Hepatocyte (in vitro differentiated cells): ENCODE measurements at regions not wholly inside any gene's neighbourhood (a gene's known extent, or its start where the extent isn't known, plus 50 kb on each side); places are given as distances from the start of the nearest gene placed in this dataset.

Source experiments
- DNase-seq: peaks from one replicate; pipeline ENCODE4 v3.0.0-alpha.2; 2016; ENCODE audit warnings: low spot score
- H2AFZ ChIP-seq: fragments of 200-600 bp; sonication (generic); 2 replicates; pipeline ENCODE4 v1.6.0; 2016; ENCODE audit warnings: antibody characterized with exemption, mild to moderate bottlenecking
- H3K27ac ChIP-seq: fragments of 200-600 bp; sonication (generic); 2 replicates; pipeline ENCODE4 v1.5.1; 2016; ENCODE audit warnings: mild to moderate bottlenecking
- H3K27me3 ChIP-seq: fragments of 200-600 bp; sonication (generic); 2 replicates; pipeline ENCODE4 v1.6.1; 2016
- H3K36me3 ChIP-seq: fragments of 200-600 bp; sonication (generic); replicated peaks from 2 replicates; pipeline ENCODE4 v1.5.1; 2016; ENCODE audit warnings: low read depth; ENCODE audit not compliant: insufficient read depth
- H3K4me1 ChIP-seq: fragments of 200-600 bp; sonication (generic); 2 replicates; pipeline ENCODE4 v1.5.1; 2016; ENCODE audit warnings: mild to moderate bottlenecking, moderate library complexity; ENCODE audit not compliant: insufficient read depth
- H3K4me2 ChIP-seq: fragments of 200-600 bp; sonication (generic); 2 replicates; pipeline ENCODE4 v1.6.0; 2016
- H3K4me3 ChIP-seq: fragments of 200-600 bp; sonication (generic); 2 replicates; pipeline ENCODE4 v1.5.1; 2016; ENCODE audit warnings: mild to moderate bottlenecking
- H3K79me2 ChIP-seq: fragments of 200-600 bp; sonication (generic); 2 replicates; pipeline ENCODE4 v1.6.0; 2017; ENCODE audit warnings: mild to moderate bottlenecking
- H3K9me2 ChIP-seq: fragments of 200-600 bp; sonication (generic); replicated peaks from 2 replicates; pipeline ENCODE4 v1.6.0; 2017; ENCODE audit warnings: mild to moderate bottlenecking; ENCODE audit not compliant: insufficient read depth
- H3K9me3 ChIP-seq: fragments of 200-600 bp; sonication (generic); 2 replicates; pipeline ENCODE4 v1.5.1; 2016; ENCODE audit warnings: low read depth, mild to moderate bottlenecking
- H4K20me1 ChIP-seq: fragments of 200-600 bp; sonication (generic); 2 replicates; pipeline ENCODE4 v1.6.0; 2016; ENCODE audit warnings: mild to moderate bottlenecking; ENCODE audit not compliant: insufficient read depth, poor library complexity, severe bottlenecking
- EZH2 ChIP-seq: fragments of 200-600 bp; sonication (generic); IDR thresholded peaks from 2 replicates; pipeline ENCODE4 v1.6.1; 2016; ENCODE audit warnings: antibody characterized with exemption, mild to moderate bottlenecking, borderline replicate concordance
- EZH2phosphoT487 ChIP-seq: fragments of 200-600 bp; sonication (generic); IDR thresholded peaks from one replicate; pipeline ENCODE4 v1.6.1; 2018; ENCODE audit warnings: antibody characterized with exemption, mild to moderate bottlenecking, low read depth, moderate library complexity; ENCODE audit not compliant: unreplicated experiment, severe bottlenecking
- WGBS: methylation state at CpG from one replicate; pipeline ENCODE4 v1.1.6; 2016; ENCODE audit warnings: low lambda C conversion rate; ENCODE audit errors: missing lambda C conversion rate; 5-methylcytosine and 5-hydroxymethylcytosine counted together
- TF ChIP-seq, protein P1 (sequence below): fragments of 200-600 bp; sonication (generic); IDR thresholded peaks from 2 replicates; pipeline ENCODE4 v1.5.1; 2016; ENCODE audit warnings: antibody characterized with exemption, mild to moderate bottlenecking; ENCODE audit not compliant: poor library complexity

- Histone ChIP-seq H3K4me3 (no peak overlapping the region), H3K9me3 (no peaks in the 10 kb centered on the region), H3K9me2 (no peaks in the 10 kb centered on the region), H3K4me2 (no peak overlapping the region), H4K20me1 (no peaks in the 10 kb centered on the region), H3K27me3 (no peaks in the 10 kb centered on the region), H2AFZ (no peak overlapping the region), H3K79me2 (no peaks in the 10 kb centered on the region), H3K36me3 (no peaks in the 10 kb centered on the region), H3K4me1 (no peaks in the 10 kb centered on the region), H3K27ac (no peak overlapping the region)
- 53% methylated on average over 5 of the region's 5 CpGs for WGBS
- no peak for TF ChIP-seq EZH2phosphoT487
- TF ChIP-seq, protein P1, sequence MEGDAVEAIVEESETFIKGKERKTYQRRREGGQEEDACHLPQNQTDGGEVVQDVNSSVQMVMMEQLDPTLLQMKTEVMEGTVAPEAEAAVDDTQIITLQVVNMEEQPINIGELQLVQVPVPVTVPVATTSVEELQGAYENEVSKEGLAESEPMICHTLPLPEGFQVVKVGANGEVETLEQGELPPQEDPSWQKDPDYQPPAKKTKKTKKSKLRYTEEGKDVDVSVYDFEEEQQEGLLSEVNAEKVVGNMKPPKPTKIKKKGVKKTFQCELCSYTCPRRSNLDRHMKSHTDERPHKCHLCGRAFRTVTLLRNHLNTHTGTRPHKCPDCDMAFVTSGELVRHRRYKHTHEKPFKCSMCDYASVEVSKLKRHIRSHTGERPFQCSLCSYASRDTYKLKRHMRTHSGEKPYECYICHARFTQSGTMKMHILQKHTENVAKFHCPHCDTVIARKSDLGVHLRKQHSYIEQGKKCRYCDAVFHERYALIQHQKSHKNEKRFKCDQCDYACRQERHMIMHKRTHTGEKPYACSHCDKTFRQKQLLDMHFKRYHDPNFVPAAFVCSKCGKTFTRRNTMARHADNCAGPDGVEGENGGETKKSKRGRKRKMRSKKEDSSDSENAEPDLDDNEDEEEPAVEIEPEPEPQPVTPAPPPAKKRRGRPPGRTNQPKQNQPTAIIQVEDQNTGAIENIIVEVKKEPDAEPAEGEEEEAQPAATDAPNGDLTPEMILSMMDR, result no peak
- TF ChIP-seq EZH2, result no peak
- DNase-seq, result no peak
These were observed 998.9 kb upstream of the CDH6 start for GRCh38 chr5:30194595-30194994.

- 48% methylated on average over 7 of the region's 7 CpGs for WGBS
- Histone ChIP-seq H3K4me2 (no peak overlapping the region), H2AFZ (no peak overlapping the region), H3K9me3 (no peaks in the 10 kb centered on the region), H3K9me2 (no peaks in the 10 kb centered on the region), H3K79me2 (no peaks in the 10 kb centered on the region), H3K36me3 (no peaks in the 10 kb centered on the region), H3K27me3 (no peaks in the 10 kb centered on the region), H3K27ac (no peak overlapping the region), H4K20me1 (no peaks in the 10 kb centered on the region), H3K4me3 (no peak overlapping the region), H3K4me1 (no peaks in the 10 kb centered on the region)
- TF ChIP-seq EZH2phosphoT487 (no peak), EZH2 (no peak)
- TF ChIP-seq, protein P1, result no peak
- no peak for DNase-seq
These were observed 1009.7 kb upstream of the CDH6 start for GRCh38 chr5:30183795-30184194.

DNA sequence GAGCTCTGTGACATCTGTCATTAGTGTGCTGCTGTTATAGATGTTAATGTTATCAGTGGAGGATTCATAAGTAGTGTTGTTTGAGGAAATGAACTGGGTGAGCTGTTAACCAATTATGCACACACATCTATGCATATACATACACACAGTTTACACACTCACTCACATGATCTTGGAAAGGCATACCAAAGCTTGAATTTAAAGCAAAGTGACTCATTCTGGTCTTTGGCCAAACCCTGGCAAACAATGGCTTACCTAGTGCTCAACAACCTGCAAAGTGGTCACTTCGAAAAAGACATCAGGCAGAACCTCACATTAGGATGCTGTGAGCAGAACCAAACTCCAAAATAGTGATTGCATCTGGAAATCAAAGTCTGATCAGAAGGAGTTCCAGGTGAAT is 1037.3 kb upstream of the CDH6 start:
- TF ChIP-seq EZH2 (no peak), EZH2phosphoT487 (no peak)
- TF ChIP-seq, protein P1, result no peak
- WGBS, result 73% methylated on average over 1 of the region's 1 CpG
- Histone ChIP-seq H2AFZ (no peak overlapping the region), H3K27ac (no peak overlapping the region), H4K20me1 (no peaks in the 10 kb centered on the region), H3K79me2 (no peaks in the 10 kb centered on the region), H3K4me2 (no peak overlapping the region), H3K36me3 (no peaks in the 10 kb centered on the region), H3K9me2 (no peaks in the 10 kb centered on the region), H3K4me1 (no peaks in the 10 kb centered on the region), H3K9me3 (no peaks in the 10 kb centered on the region), H3K4me3 (no peak overlapping the region), H3K27me3 (no peaks in the 10 kb centered on the region)
- DNase-seq, result no peak

GRCh38 chr5:30152431-30152830 is 1041.1 kb upstream of the CDH6 start:
- WGBS, result 90% methylated on average over 1 of the region's 1 CpG
- no peak for DNase-seq
- H4K20me1 ChIP-seq, result no peaks in the 10 kb centered on the region

More at GRCh38 chr5:30152431-30152830, 1041.1 kb upstream of the CDH6 start:
- no peak overlapping the region for H3K4me3 ChIP-seq
- H3K36me3 ChIP-seq, result no peaks in the 10 kb centered on the region
- no peaks in the 10 kb centered on the region for H3K27me3 ChIP-seq
- H3K79me2 ChIP-seq, result no peaks in the 10 kb centered on the region
- no peaks in the 10 kb centered on the region for H3K4me1 ChIP-seq
- no peak for TF ChIP-seq EZH2
- no peak for TF ChIP-seq EZH2phosphoT487
- TF ChIP-seq, protein P1, result no peak
- H3K9me3 ChIP-seq, result no peaks in the 10 kb centered on the region
- no peak overlapping the region for H3K4me2 ChIP-seq
- H2AFZ ChIP-seq, result no peak overlapping the region
- H3K9me2 ChIP-seq, result no peaks in the 10 kb centered on the region
- H3K27ac ChIP-seq, result no peak overlapping the region
